ENCODE measurements at regions not wholly inside any gene's neighbourhood (a gene's known extent, or its start where the extent isn't known, plus 50 kb on each side); places are given as distances from the start of the nearest gene placed in this dataset.
"Not testable (repeated sequence)": the region's sequence is repeated elsewhere in the genome, so short reads cannot be mapped to it uniquely, and the experiment has no call there.

- WGBS, 2 donors: 97 to 98% methylated on average over 3 of the region's 3 CpGs
- peaks cover 0 to under 1% (median 0%) of the 10 kb centered on the region in 4 donors for H3K9me3 ChIP-seq
- H3K4me3 ChIP-seq: no peak overlapping the region
- H3K27me3 ChIP-seq: no peaks in the 10 kb centered on the region
- TF ChIP-seq CTCF (IDR thresholded peaks at IDR 0.05) (no peak), POLR2A (IDR thresholded peaks at IDR 0.05) (no peak), EP300 (IDR thresholded peaks at IDR 0.05) (no peak)
- no peaks in the 10 kb centered on the region for H3K4me1 ChIP-seq
- no peak for DNase-seq (ENCODE audit: low spot score in 2 of 2)
- H3K36me3 ChIP-seq: no peaks in the 10 kb centered on the region
- no peak overlapping the region for H3K27ac ChIP-seq
Observed at GRCh38 chr12:114605918-114606317, 78.1 kb downstream of the TBX3 start.

DNA sequence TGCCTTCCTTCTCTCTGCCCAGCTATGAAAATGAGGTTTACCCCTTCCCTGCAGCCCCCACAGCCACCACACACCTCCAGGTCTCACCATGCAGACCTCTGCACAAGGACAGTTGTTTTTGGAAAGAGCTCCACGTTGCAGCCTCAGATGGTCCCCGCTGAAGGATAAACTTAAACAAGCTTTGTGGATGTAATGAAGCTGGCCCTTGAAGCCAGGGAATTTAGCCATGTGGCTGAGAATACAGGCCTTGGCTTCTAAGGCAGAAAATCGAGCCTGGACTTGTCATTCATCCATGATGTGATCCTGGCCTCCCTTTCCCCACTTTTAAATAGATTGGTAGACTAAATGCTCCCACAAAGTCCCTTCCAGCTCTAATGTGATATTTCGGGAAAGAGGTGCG is 79.4 kb downstream of the TBX3 start:
- 50 to 51% methylated on average over 5 of the region's 5 CpGs for WGBS, 2 donors
- no peak for DNase-seq (ENCODE audit: low spot score in 2 of 2)
- Histone ChIP-seq H3K4me3 (no peak overlapping the region), H3K4me1 (no peaks in the 10 kb centered on the region), H3K36me3 (no peaks in the 10 kb centered on the region), H3K27ac (no peak overlapping the region), H3K27me3 (no peaks in the 10 kb centered on the region), H3K9me3 (peaks cover 0 to 4% (median 0%) of the 10 kb centered on the region in 4 donors)
- no peak for TF ChIP-seq POLR2A (IDR thresholded peaks at IDR 0.05)

GRCh38 chr12:114600584-114600983 is 83.4 kb downstream of the TBX3 start:
- H3K4me3 ChIP-seq; DNase-seq (ENCODE audit: low spot score in 2 of 2); H3K27ac ChIP-seq; H3K27me3 ChIP-seq; H3K9me3 ChIP-seq; H3K4me1 ChIP-seq; H3K36me3 ChIP-seq: not testable (repeated sequence)
- WGBS, 2 donors: 98 to 99% methylated on average over 2 of the region's 2 CpGs

- peaks cover 0 to 4% (median 0%) of the 10 kb centered on the region in 4 donors for H3K9me3 ChIP-seq
Observed at GRCh38 chr12:114598111-114598510, 85.9 kb downstream of the TBX3 start.

GRCh38 chr12:114592946-114593345 is 91.0 kb downstream of the TBX3 start:
- Histone ChIP-seq H3K36me3 (no peaks in the 10 kb centered on the region), H3K4me3 (no peak overlapping the region), H3K9me3 (peaks cover 0 to 16% (median 0%) of the 10 kb centered on the region in 4 donors), H3K27me3 (no peaks in the 10 kb centered on the region), H3K4me1 (no peaks in the 10 kb centered on the region), H3K27ac (no peak overlapping the region)
- TF ChIP-seq POLR2A (IDR thresholded peaks at IDR 0.05) (no peak), CTCF (IDR thresholded peaks at IDR 0.05) (no peak), EP300 (IDR thresholded peaks at IDR 0.05) (no peak)
- DNase-seq (ENCODE audit: low spot score in 2 of 2): no peak

More at GRCh38 chr12:114598111-114598510, 85.9 kb downstream of the TBX3 start:
- H3K4me3 ChIP-seq: no peak overlapping the region
- no peaks in the 10 kb centered on the region for H3K36me3 ChIP-seq
- 12% methylated on average over 2 of the region's 2 CpGs for WGBS, 2 donors
- no peak for TF ChIP-seq EP300 (IDR thresholded peaks at IDR 0.05)
- TF ChIP-seq CTCF (IDR thresholded peaks at IDR 0.05): no peak
- TF ChIP-seq POLR2A (IDR thresholded peaks at IDR 0.05): no peak
- DNase-seq (ENCODE audit: low spot score in 2 of 2): no peak
- no peaks in the 10 kb centered on the region for H3K4me1 ChIP-seq
- no peak overlapping the region for H3K27ac ChIP-seq
- H3K27me3 ChIP-seq: no peaks in the 10 kb centered on the region

DNA sequence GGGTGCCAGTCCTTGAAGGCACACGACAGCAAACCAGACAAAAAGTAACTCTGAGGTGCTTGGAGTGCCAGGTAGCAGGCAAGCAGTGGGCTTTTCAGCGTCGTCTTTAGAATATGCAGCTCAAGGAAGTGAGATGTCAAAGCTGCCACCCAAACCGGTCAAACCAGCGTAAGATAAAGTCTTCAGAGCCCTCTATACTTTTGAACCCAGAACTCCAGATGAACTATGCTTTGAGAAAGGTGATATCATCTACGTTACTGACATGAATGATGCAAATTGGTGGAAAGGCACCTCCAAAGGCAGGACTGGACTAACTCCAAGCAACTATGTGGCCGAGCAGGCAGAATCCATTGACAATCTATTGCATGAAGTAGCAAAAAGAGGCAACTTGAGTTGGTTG is 95.9 kb downstream of the TBX3 start:
- no peak for TF ChIP-seq EP300 (IDR thresholded peaks at IDR 0.05)
- no peak for TF ChIP-seq CTCF (IDR thresholded peaks at IDR 0.05)
- no peak for TF ChIP-seq POLR2A (IDR thresholded peaks at IDR 0.05)
- Histone ChIP-seq H3K9me3 (peaks cover 0 to 18% (median 0%) of the 10 kb centered on the region in 4 donors), H3K27me3 (no peaks in the 10 kb centered on the region), H3K4me1 (no peaks in the 10 kb centered on the region), H3K4me3 (no peak overlapping the region), H3K36me3 (no peaks in the 10 kb centered on the region), H3K27ac (no peak overlapping the region)
- no peak for DNase-seq (ENCODE audit: low spot score in 2 of 2)
- WGBS, 2 donors: 74 to 79% methylated on average over 7 of the region's 7 CpGs

Data from tibial nerve (tissue), 4 donors.